Gastrocnemius medialis (tissue), 4 donors: ENCODE measurements at regions not wholly inside any gene's neighbourhood (a gene's known extent, or its start where the extent isn't known, plus 50 kb on each side); places are given as distances from the start of the nearest gene placed in this dataset.

Experiments
- ATAC-seq, 2 donors: fragments of 150-250 bp; one replicate each; pipeline ENCODE4 v1.9.1; 2016
- DNase-seq, 2 donors: peaks; one replicate each; pipeline ENCODE4 v3.0.0-alpha.2; 2019
- H3K27ac ChIP-seq, 4 donors: fragments of 200-600 bp; sonication (generic); 1 replicate in 1 of 4; 2 replicates in 3 of 4; pipeline ENCODE4 v1.5.1; 2016 to 2018; ENCODE audit warnings: mild to moderate bottlenecking in 2 of 4, moderate library complexity in 1 of 4
- H3K27me3 ChIP-seq, 3 donors: fragments of 200-600 bp; sonication (generic) in 2 of 3; 1 replicate in 1 of 3; 2 replicates in 2 of 3; pipeline versions ENCODE4 v1.5.1 to v1.6.0; 2016 to 2019; ENCODE audit warnings: mild to moderate bottlenecking in 1 of 3, moderate library complexity in 1 of 3
- H3K36me3 ChIP-seq, 2 donors: fragments of 200-600 bp; sonication (generic) in 1 of 2; one replicate each; pipeline ENCODE4 v1.5.1; 2017 to 2018
- H3K4me1 ChIP-seq, 2 donors: fragments of 200-600 bp; sonication (generic) in 1 of 2; one replicate each; pipeline ENCODE4 v1.5.1; 2016 to 2017; ENCODE audit warnings: mild to moderate bottlenecking in 2 of 2
- H3K4me3 ChIP-seq, 4 donors: fragments of 200-600 bp; sonication (generic) in 3 of 4; 1 replicate in 1 of 4; 2 replicates in 3 of 4; pipeline ENCODE4 v1.5.1; 2016 to 2019; ENCODE audit warnings: mild to moderate bottlenecking in 2 of 4
- H3K9me3 ChIP-seq, 3 donors: fragments of 200-600 bp; sonication (generic) in 2 of 3; 1 replicate in 1 of 3; 2 replicates in 2 of 3; pipeline ENCODE4 v1.5.1; 2016 to 2019
- CTCF ChIP-seq, 5 experiments: fragments of 450-650 bp in 3 of 5; fragments of 200-600 bp in 2 of 5; sonication (generic) in 2 of 5; IDR thresholded peaks in 4 of 5; conservative IDR thresholded peaks in 1 of 5; 1 replicate in 4 of 5; 2 replicates in 1 of 5; pipeline ENCODE4 v1.5.1; 2016 to 2019; ENCODE audit warnings: antibody characterized with exemption in 5 of 5, mild to moderate bottlenecking in 3 of 5, moderate library complexity in 3 of 5
- POLR2A ChIP-seq, 2 donors: fragments of 450-650 bp; IDR thresholded peaks; one replicate each; pipeline ENCODE4 v1.6.1; 2017; ENCODE audit warnings: antibody characterized with exemption in 2 of 2, mild to moderate bottlenecking in 2 of 2, moderate library complexity in 2 of 2
- in situ Hi-C, 4 donors: fragments of 200-750 bp; cut with MboI; loops; one replicate each; pipeline versions ENCODE4 v1.15.0 to v1.8.0; 2017; ENCODE audit warnings: low sequenced_read_pairs in 4 of 4
- intact Hi-C: fragments of 100-400 bp; cut with DNase I; formaldehyde crosslinking; loops from one replicate; pipeline ENCODE4 v1.15.1; 2023; ENCODE audit warnings: low total_unique reads

- H3K27ac ChIP-seq, result peak overlapping the region; percentile 74 to 95 (median 82)
- ATAC-seq, result no peak
- TF ChIP-seq CTCF (IDR thresholded peaks at IDR 0.05 in 4 of 5, conservative IDR thresholded peaks at IDR 0.05 in 1 of 5), result no peak
- no peak for TF ChIP-seq POLR2A (IDR thresholded peaks at IDR 0.05)
- DNase-seq, result no peak
- no peaks in the 10 kb centered on the region for H3K9me3 ChIP-seq
- in situ Hi-C loops (no loop called here), intact Hi-C loops (no loop called here)
- H3K4me1 ChIP-seq, result peaks cover 26 to 35% of the 10 kb centered on the region in 2 donors
- H3K4me3 ChIP-seq, result no peak overlapping the region
- H3K36me3 ChIP-seq, result peaks cover 0 to 18% of the 10 kb centered on the region in 2 donors
- no peaks in the 10 kb centered on the region for H3K27me3 ChIP-seq
Measured at GRCh38 chr12:124420041-124420995, 125.4 kb downstream of the RFLNA start.

GRCh38 chr12:124419292-124420040 is 124.6 kb downstream of the RFLNA start:
- no peaks in the 10 kb centered on the region for H3K27me3 ChIP-seq
- ATAC-seq (no peak), DNase-seq (no peak)
- peaks cover 26 to 34% of the 10 kb centered on the region in 2 donors for H3K4me1 ChIP-seq
- H3K4me3 ChIP-seq, result no peak overlapping the region
- in situ Hi-C loops (no loop called here), intact Hi-C loops (no loop called here)
- H3K27ac ChIP-seq, result peak overlapping the region in 1 of 4 donors; percentile 36
- no peak for TF ChIP-seq CTCF (IDR thresholded peaks at IDR 0.05 in 4 of 5, conservative IDR thresholded peaks at IDR 0.05 in 1 of 5)
- TF ChIP-seq POLR2A (IDR thresholded peaks at IDR 0.05), result no peak
- H3K9me3 ChIP-seq, result no peaks in the 10 kb centered on the region
- peaks cover 0 to 18% of the 10 kb centered on the region in 2 donors for H3K36me3 ChIP-seq

- TF ChIP-seq CTCF (IDR thresholded peaks at IDR 0.05 in 4 of 5, conservative IDR thresholded peaks at IDR 0.05 in 1 of 5), result no peak
- TF ChIP-seq POLR2A (IDR thresholded peaks at IDR 0.05), result no peak
- in situ Hi-C loops (no loop called here), intact Hi-C loops (no loop called here)
- Histone ChIP-seq H3K9me3 (no peaks in the 10 kb centered on the region), H3K4me1 (peaks cover 23 to 27% of the 10 kb centered on the region in 2 donors), H3K36me3 (peaks cover 0 to 18% of the 10 kb centered on the region in 2 donors), H3K27ac (peak overlapping the region in 1 of 4 donors; percentile 27), H3K4me3 (no peak overlapping the region), H3K27me3 (no peaks in the 10 kb centered on the region)
- DNase-seq, result no peak
- no peak for ATAC-seq
Measured at GRCh38 chr12:124418791-124419190, 123.9 kb downstream of the RFLNA start.

GRCh38 chr12:124418156-124418555 is 123.3 kb downstream of the RFLNA start:
- Histone ChIP-seq H3K27ac (peak overlapping the region in 1 of 4 donors; percentile 43), H3K36me3 (peaks cover 0 to 18% of the 10 kb centered on the region in 2 donors), H3K9me3 (no peaks in the 10 kb centered on the region), H3K27me3 (no peaks in the 10 kb centered on the region), H3K4me3 (no peak overlapping the region), H3K4me1 (peaks cover 21 to 23% of the 10 kb centered on the region in 2 donors)
- no peak for TF ChIP-seq POLR2A (IDR thresholded peaks at IDR 0.05)
- TF ChIP-seq CTCF (IDR thresholded peaks at IDR 0.05 in 4 of 5, conservative IDR thresholded peaks at IDR 0.05 in 1 of 5), result no peak
- ATAC-seq, result no peak
- intact Hi-C loops (no loop called here), in situ Hi-C loops (no loop called here)
- no peak for DNase-seq
